Neural cell (in vitro differentiated cells): ENCODE measurements at regions not wholly inside any gene's neighbourhood (a gene's known extent, or its start where the extent isn't known, plus 50 kb on each side); places are given as distances from the start of the nearest gene placed in this dataset.
"Not testable (repeated sequence)": the region's sequence is repeated elsewhere in the genome, so short reads cannot be mapped to it uniquely, and the experiment has no call there.

Source experiments
- H2AFZ ChIP-seq: fragments of 200-600, 300-800 bp; sonication (generic), shearing (Covaris generic); 2 replicates; pipeline ENCODE4 v1.6.0; 2014; ENCODE audit warnings: low read depth, mild to moderate bottlenecking, antibody characterized with exemption, low read length, moderate library complexity
- H3F3A ChIP-seq: fragments of 200-600 bp; shearing (Covaris generic); 2 replicates; pipeline ENCODE4 v1.6.1; 2016; ENCODE audit warnings: mild to moderate bottlenecking, moderate library complexity, mixed read lengths, antibody characterized with exemption, low read length; ENCODE audit not compliant: insufficient read depth, poor library complexity, severe bottlenecking
- H3K27ac ChIP-seq: fragments of 200-600, 300-800 bp; sonication (generic), shearing (Covaris generic); 2 replicates; pipeline ENCODE4 v1.5.1; 2014; ENCODE audit warnings: mild to moderate bottlenecking, low read length, moderate library complexity
- H3K27me3 ChIP-seq: fragments of 300-800, 200-600 bp; sonication (generic), shearing (Covaris generic); 2 replicates; pipeline ENCODE4 v1.6.0; 2014; ENCODE audit warnings: mild to moderate bottlenecking, low read depth, low read length, moderate library complexity; ENCODE audit not compliant: insufficient read depth
- H3K36me3 ChIP-seq: fragments of 300-800, 200-600 bp; sonication (generic), shearing (Covaris generic); 2 replicates; pipeline ENCODE4 v1.5.1; 2014; ENCODE audit warnings: mild to moderate bottlenecking, antibody characterized with exemption, low read length, moderate library complexity; ENCODE audit not compliant: insufficient read depth
- H3K4me2 ChIP-seq: fragments of 300-800, 200-600 bp; sonication (generic), shearing (Covaris generic); 2 replicates; pipeline ENCODE4 v1.6.0; 2014; ENCODE audit warnings: mild to moderate bottlenecking, low read length
- H3K4me3 ChIP-seq: fragments of 300-800, 200-600 bp; sonication (generic), shearing (Covaris generic); 2 replicates; pipeline ENCODE4 v1.5.1; 2014; ENCODE audit warnings: mild to moderate bottlenecking, low read length, moderate library complexity
- H3K79me2 ChIP-seq: fragments of 200-600 bp; shearing (Covaris generic); replicated peaks from 2 replicates; pipeline ENCODE4 v1.6.0; 2014; ENCODE audit warnings: mild to moderate bottlenecking, low read length, moderate library complexity; ENCODE audit not compliant: insufficient read depth
- H3K9ac ChIP-seq: fragments of 300-800, 200-600 bp; sonication (generic), shearing (Covaris generic); 2 replicates; pipeline ENCODE4 v1.6.1; 2016; ENCODE audit warnings: mild to moderate bottlenecking, low read length, mixed read lengths
- H3K9me2 ChIP-seq: fragments of 200-600 bp; shearing (Covaris generic); 2 replicates; pipeline ENCODE4 v1.6.1; 2016; ENCODE audit warnings: mild to moderate bottlenecking, low read length, mixed read lengths; ENCODE audit not compliant: insufficient read depth
- H3K9me3 ChIP-seq: fragments of 200-600, 300-800 bp; sonication (generic), shearing (Covaris generic); 2 replicates; pipeline ENCODE4 v1.6.1; 2016; ENCODE audit warnings: mild to moderate bottlenecking, mixed run types, low read length, moderate library complexity, mixed read lengths
- H4K20me1 ChIP-seq: fragments of 200-600 bp; shearing (Covaris generic); 2 replicates; pipeline ENCODE4 v1.6.1; 2016; ENCODE audit warnings: mild to moderate bottlenecking, mixed run types; ENCODE audit not compliant: insufficient read depth
- EP300 ChIP-seq: fragments of 450-650 bp; conservative IDR thresholded peaks from 2 replicates; pipeline ENCODE4 v1.6.1; 2014; ENCODE audit warnings: antibody characterized with exemption, mild to moderate bottlenecking, moderate library complexity; ENCODE audit not compliant: poor library complexity, severe bottlenecking
- EZH2 ChIP-seq: fragments of 200-600, 300-800 bp; shearing (Covaris generic), sonication (generic); IDR thresholded peaks from 2 replicates; pipeline ENCODE4 v1.6.1; 2014; ENCODE audit warnings: antibody characterized with exemption, low read length, borderline replicate concordance, mild to moderate bottlenecking; ENCODE audit not compliant: insufficient read depth, poor library complexity, severe bottlenecking
- MXI1 ChIP-seq: fragments of 450-650 bp; conservative IDR thresholded peaks from 2 replicates; pipeline ENCODE4 v1.6.1; 2014; ENCODE audit warnings: antibody characterized with exemption, mild to moderate bottlenecking; ENCODE audit not compliant: poor library complexity, severe bottlenecking
- POLR2AphosphoS5 ChIP-seq: IDR thresholded peaks from 2 replicates; pipeline ENCODE4 v1.6.1; 2012
- RAD21 ChIP-seq: fragments of 450-650 bp; conservative IDR thresholded peaks from 2 replicates; pipeline ENCODE4 v1.6.1; 2014; ENCODE audit warnings: antibody characterized with exemption, mild to moderate bottlenecking, moderate library complexity
- SMC3 ChIP-seq: fragments of 450-650 bp; conservative IDR thresholded peaks from 2 replicates; pipeline ENCODE4 v1.6.1; 2014; ENCODE audit warnings: antibody characterized with exemption, mild to moderate bottlenecking, moderate library complexity; ENCODE audit not compliant: poor library complexity
- TAF1 ChIP-seq: IDR thresholded peaks from 2 replicates; pipeline ENCODE4 v1.6.1; 2012; ENCODE audit warnings: low read depth
- TF ChIP-seq, protein P1 (sequence below): fragments of 450-650 bp; IDR thresholded peaks from 2 replicates; pipeline ENCODE4 v1.5.1; 2014; ENCODE audit warnings: antibody characterized with exemption, mild to moderate bottlenecking, moderate library complexity; ENCODE audit not compliant: poor library complexity, severe bottlenecking
- TF ChIP-seq, protein P2 (sequence below): IDR thresholded peaks from 2 replicates; pipeline ENCODE4 v1.6.1; 2012; ENCODE audit warnings: borderline replicate concordance

DNA sequence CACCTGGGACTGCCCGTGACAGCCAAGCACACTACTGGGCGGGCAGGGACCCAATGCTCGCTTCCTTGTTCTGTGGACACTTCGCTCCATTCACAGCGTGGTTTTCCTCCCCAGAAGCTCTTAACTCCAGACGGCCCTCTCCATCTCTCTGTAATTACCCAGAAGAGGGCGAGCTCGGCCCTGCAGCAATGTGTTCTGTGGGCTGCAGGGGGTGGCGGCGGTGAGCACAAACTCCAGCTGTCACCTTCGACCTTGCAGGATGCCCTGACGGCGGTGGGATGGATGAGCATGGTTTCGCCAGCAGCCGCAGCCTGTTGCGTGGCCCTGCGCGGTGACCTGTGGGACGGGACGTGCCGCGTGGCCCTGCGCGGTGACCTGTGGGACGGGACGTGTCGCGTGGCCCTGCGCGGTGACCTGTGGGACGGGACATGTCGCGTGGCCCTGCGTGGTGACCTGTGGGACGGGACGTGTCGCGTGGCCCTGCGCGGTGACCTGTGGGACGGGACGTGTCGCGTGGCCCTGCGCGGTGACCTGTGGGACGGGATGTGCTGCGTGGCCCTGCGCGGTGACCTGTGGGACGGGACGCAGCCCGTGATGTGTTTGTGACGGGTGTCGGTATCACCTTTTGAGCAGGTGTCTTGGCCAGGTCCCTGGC lies 1204.7 kb downstream of the BRD1 start:
- no peak overlapping the region for H3K4me3 ChIP-seq
- no peak overlapping the region for H2AFZ ChIP-seq
- no peak overlapping the region for H3K27ac ChIP-seq
- no peaks in the 10 kb centered on the region for H3K27me3 ChIP-seq
- no peaks in the 10 kb centered on the region for H3K79me2 ChIP-seq
- H3K36me3 ChIP-seq, result no peaks in the 10 kb centered on the region
- no peak overlapping the region for H3K4me2 ChIP-seq
- H3F3A ChIP-seq, result no peaks in the 10 kb centered on the region
- H3K9me3 ChIP-seq, result no peaks in the 10 kb centered on the region
- TF ChIP-seq TAF1, result no peak
- no peak for TF ChIP-seq MXI1
- no peak for TF ChIP-seq SMC3
- TF ChIP-seq, protein P1, sequence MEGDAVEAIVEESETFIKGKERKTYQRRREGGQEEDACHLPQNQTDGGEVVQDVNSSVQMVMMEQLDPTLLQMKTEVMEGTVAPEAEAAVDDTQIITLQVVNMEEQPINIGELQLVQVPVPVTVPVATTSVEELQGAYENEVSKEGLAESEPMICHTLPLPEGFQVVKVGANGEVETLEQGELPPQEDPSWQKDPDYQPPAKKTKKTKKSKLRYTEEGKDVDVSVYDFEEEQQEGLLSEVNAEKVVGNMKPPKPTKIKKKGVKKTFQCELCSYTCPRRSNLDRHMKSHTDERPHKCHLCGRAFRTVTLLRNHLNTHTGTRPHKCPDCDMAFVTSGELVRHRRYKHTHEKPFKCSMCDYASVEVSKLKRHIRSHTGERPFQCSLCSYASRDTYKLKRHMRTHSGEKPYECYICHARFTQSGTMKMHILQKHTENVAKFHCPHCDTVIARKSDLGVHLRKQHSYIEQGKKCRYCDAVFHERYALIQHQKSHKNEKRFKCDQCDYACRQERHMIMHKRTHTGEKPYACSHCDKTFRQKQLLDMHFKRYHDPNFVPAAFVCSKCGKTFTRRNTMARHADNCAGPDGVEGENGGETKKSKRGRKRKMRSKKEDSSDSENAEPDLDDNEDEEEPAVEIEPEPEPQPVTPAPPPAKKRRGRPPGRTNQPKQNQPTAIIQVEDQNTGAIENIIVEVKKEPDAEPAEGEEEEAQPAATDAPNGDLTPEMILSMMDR, result no peak
- TF ChIP-seq RAD21, result no peak
- no peak for TF ChIP-seq EZH2
- no peak for TF ChIP-seq EP300
- TF ChIP-seq, protein P2, sequence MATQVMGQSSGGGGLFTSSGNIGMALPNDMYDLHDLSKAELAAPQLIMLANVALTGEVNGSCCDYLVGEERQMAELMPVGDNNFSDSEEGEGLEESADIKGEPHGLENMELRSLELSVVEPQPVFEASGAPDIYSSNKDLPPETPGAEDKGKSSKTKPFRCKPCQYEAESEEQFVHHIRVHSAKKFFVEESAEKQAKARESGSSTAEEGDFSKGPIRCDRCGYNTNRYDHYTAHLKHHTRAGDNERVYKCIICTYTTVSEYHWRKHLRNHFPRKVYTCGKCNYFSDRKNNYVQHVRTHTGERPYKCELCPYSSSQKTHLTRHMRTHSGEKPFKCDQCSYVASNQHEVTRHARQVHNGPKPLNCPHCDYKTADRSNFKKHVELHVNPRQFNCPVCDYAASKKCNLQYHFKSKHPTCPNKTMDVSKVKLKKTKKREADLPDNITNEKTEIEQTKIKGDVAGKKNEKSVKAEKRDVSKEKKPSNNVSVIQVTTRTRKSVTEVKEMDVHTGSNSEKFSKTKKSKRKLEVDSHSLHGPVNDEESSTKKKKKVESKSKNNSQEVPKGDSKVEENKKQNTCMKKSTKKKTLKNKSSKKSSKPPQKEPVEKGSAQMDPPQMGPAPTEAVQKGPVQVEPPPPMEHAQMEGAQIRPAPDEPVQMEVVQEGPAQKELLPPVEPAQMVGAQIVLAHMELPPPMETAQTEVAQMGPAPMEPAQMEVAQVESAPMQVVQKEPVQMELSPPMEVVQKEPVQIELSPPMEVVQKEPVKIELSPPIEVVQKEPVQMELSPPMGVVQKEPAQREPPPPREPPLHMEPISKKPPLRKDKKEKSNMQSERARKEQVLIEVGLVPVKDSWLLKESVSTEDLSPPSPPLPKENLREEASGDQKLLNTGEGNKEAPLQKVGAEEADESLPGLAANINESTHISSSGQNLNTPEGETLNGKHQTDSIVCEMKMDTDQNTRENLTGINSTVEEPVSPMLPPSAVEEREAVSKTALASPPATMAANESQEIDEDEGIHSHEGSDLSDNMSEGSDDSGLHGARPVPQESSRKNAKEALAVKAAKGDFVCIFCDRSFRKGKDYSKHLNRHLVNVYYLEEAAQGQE, result no peak
- no peak for TF ChIP-seq POLR2AphosphoS5
- no peaks in the 10 kb centered on the region for H4K20me1 ChIP-seq
- H3K9me2 ChIP-seq, result no peaks in the 10 kb centered on the region
- no peak overlapping the region for H3K9ac ChIP-seq

DNA sequence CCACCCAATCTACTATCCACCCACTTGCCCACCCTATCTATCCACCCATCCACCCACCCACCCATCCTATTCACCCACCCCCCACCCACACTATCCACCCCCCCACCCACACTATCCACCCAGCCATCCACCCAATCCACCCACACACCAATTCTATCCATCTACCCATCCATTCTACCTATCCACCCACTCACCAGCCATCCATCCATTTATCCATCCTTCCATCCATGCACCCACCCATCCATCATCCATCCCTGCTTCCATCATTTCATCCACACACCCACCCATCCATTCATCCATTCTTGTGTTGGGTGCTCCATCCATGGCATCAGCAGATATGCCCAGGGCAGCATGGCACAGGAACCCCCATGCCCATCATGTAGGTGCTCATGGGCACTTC lies 1206.6 kb downstream of the BRD1 start:
- Histone ChIP-seq H3F3A (no peaks in the 10 kb centered on the region), H3K27ac (no peak overlapping the region), H3K9me2 (no peaks in the 10 kb centered on the region), H3K9ac (no peak overlapping the region), H3K4me2 (no peak overlapping the region), H2AFZ (no peak overlapping the region), H3K9me3 (no peaks in the 10 kb centered on the region), H4K20me1 (no peaks in the 10 kb centered on the region), H3K4me3 (no peak overlapping the region), H3K27me3 (no peaks in the 10 kb centered on the region), H3K79me2 (no peaks in the 10 kb centered on the region), H3K36me3 (no peaks in the 10 kb centered on the region)
- TF ChIP-seq MXI1 (no peak), TAF1 (no peak), RAD21 (no peak), EP300 (no peak), EZH2 (no peak), SMC3 (no peak), POLR2AphosphoS5 (no peak)
- TF ChIP-seq, protein P2, result no peak
- TF ChIP-seq, protein P1, result no peak

DNA sequence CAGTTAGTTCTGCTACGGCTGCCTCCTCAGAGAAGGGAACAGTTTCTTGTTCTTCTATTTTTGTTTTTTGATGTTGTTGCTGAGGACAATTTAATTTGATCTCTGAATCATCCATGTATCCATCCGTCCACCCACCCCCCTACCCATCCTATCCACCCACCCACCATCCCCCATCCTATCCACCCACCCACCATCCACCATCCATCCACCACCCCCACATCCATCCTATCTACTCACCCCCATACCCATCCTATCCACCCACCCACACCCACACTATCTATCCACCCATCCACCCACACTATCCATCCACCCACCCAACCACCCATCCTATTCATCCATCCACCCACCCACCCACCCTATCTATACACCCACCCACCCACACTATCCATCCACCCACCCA lies 1207.2 kb downstream of the BRD1 start:
- not testable (repeated sequence) for H3K27ac ChIP-seq, H4K20me1 ChIP-seq, H3F3A ChIP-seq, H3K79me2 ChIP-seq, H3K36me3 ChIP-seq, H3K27me3 ChIP-seq, H3K9me3 ChIP-seq, H3K9me2 ChIP-seq, H3K4me3 ChIP-seq, H2AFZ ChIP-seq, H3K4me2 ChIP-seq, H3K9ac ChIP-seq
